ENCODE measurements at regions not wholly inside any gene's neighbourhood (a gene's known extent, or its start where the extent isn't known, plus 50 kb on each side); places are given as distances from the start of the nearest gene placed in this dataset.

DNA sequence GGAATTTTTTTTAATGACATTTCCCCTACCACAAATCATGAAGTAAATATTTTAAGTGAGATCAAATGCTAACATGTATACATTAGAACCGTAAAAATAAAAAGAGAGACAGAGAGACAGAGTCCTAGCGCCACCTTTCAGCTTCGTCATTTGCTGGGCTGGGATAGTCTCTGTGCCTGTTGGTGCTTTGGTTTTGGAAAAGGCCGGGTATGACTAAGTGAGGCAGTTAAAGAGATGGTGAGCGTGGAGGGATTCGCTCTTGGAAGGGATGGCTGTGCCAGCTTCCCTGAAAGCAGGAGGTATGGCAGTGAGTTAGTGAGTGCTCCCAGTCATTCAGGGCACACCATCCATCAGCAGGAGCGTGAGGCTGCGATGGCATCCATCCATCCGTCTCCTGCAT is 729.6 kb upstream of the WWC1 start:
- DNase-seq: no peak

DNA sequence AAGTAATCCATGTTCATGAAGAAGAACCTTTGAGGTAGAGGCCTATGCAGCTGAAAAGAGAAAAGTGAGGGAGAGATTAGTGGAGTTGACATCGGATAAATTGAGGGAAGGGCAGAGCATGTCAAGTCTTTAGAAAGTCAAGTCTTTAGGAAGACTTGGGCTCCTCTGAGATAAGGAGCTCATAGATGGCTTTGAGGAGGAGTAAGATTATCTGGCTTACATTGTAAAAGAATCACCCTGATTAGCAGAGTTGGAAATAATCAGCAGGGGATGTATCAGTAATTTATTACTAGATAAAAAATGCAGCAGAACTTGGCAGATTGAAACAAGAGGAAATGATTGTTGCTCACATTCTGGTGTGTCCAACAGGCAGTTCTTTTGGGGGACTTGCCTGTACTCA is 727.2 kb upstream of the WWC1 start:
- DNase-seq: no peak

- no peak for DNase-seq
Observed at GRCh38 chr5:167565189-167565954, 726.1 kb upstream of the WWC1 start.

- DNase-seq: no peak
Observed at GRCh38 chr5:167570431-167570830, 721.0 kb upstream of the WWC1 start.

DNA sequence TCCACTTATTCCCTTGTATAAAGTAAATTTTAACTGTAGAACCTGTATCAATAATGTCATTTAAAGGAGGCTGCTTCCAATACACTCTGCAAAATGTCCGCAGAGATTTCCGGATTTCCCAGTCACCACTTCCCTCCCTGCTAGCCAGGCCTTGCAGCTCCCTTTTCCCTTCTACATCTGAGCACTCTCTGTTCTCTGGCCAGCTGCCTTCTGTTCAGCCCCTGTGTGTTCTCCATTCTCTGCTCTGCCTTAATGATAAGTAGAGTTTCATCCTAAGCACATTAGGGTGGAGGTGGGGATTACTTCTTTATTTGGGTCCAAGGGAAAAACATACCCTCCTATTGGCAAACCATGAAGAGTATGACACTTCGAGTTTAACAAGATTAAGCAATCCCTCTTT is 719.6 kb upstream of the WWC1 start:
- no peak for DNase-seq

DNA sequence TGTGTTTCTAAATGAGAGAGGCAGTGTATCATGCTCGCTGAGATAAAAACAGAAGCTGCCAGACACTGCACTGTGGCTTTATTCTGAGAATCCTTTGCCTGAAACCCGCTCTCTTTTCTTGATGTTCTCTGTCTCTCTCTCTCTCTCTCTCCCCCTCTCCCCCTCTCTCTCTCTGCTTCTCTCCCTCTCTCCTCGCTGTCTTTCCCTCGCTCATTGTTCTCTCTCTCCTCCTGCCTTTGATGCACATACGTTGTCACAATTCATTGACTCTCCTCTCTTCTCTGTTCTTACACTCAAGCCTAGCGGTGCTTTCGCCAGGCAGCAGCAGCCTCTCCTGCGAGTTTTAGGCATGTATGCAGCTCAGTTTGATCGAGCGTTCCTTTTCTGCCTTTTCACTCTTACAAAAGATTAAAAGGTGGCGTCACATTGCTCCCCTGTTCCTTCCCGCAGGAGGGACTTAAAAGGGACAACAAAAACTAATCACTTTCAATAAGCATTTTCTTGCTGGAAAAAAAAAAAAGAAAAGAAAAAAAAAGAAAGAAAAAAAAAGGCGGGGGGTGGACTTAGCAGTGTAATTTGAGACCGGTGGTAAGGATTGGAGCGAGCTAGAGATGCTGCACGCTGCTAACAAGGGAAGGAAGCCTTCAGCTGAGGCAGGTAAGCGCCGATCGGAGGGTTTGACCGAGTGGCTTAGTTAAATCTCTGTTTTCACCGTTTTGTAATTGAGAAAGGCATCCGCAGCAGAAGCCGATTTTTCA is 717.9 kb upstream of the WWC1 start:
- peak; percentile 48 for DNase-seq

- DNase-seq: no peak
Observed at GRCh38 chr5:167574464-167574863, 717.0 kb upstream of the WWC1 start.

GRCh38 chr5:167575330-167575729 is 716.1 kb upstream of the WWC1 start:
- no peak for DNase-seq

DNA sequence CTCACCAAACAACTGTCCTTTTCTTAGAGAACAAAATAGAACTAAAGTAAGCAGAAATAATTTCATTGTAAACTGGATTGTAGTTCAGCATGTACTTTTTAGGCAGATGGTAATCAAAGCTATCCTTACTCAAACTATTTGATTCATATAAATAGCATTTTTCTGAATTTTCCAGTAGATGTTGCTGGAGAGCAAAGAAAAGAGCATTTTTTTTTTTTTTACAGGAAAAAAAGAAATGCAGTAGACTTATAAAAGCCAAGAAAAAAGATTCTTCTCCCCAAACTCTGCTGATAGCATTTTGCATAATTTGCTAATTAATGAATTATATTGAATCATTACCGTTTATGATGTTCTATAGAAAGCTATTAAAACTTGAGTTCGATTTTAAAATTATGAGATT is 715.3 kb upstream of the WWC1 start:
- no peak for DNase-seq

- no peak for DNase-seq
Observed at GRCh38 chr5:167576897-167577296, 714.5 kb upstream of the WWC1 start.

DNA sequence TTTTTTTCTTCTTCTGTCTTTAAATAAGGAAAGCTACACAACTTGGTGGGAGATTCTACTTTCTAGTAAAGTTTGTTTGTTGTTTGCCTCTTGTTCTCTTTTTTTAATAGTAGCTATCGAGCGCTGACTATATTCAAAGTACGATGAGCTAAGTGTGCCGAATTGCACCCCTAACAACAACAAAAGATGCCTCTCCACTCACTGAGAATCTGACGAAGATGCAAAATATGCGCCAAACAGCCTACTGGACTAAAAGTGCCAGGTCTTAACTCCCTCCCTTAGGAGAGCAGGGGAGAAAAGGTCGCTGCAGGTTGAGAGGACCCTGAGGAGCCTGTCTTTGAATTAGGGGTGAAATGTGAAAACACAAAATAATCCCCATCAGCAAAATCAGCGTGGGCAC is 713.8 kb upstream of the WWC1 start:
- no peak for DNase-seq

- DNase-seq: no peak
Observed at GRCh38 chr5:167578977-167579692, 712.3 kb upstream of the WWC1 start.

DNA sequence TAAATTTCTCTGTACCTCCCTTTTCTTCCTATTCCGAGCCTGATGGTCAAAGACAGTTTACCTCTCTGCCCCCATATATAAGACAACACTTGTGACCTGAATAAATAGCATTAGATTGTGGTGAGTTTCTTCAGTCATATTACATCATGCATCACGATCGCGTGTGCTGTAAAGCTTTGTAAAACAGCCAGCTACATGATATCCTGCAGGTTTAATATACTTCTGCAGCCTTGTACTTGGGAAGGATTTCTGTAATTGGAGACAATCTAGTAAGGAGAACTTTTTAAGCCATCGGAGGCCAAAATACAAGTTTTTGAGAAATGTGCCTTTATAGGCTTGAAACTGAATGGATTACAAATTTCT is 711.8 kb upstream of the WWC1 start:
- DNase-seq: no peak

GRCh38 chr5:167580608-167581007 is 710.8 kb upstream of the WWC1 start:
- DNase-seq: no peak

- no peak for DNase-seq
Observed at GRCh38 chr5:167582283-167582682, 709.2 kb upstream of the WWC1 start.

GRCh38 chr5:167582886-167583285 is 708.6 kb upstream of the WWC1 start:
- peak; percentile 19 for DNase-seq

- DNase-seq: no peak
Observed at GRCh38 chr5:167585184-167585583, 706.3 kb upstream of the WWC1 start.

DNA sequence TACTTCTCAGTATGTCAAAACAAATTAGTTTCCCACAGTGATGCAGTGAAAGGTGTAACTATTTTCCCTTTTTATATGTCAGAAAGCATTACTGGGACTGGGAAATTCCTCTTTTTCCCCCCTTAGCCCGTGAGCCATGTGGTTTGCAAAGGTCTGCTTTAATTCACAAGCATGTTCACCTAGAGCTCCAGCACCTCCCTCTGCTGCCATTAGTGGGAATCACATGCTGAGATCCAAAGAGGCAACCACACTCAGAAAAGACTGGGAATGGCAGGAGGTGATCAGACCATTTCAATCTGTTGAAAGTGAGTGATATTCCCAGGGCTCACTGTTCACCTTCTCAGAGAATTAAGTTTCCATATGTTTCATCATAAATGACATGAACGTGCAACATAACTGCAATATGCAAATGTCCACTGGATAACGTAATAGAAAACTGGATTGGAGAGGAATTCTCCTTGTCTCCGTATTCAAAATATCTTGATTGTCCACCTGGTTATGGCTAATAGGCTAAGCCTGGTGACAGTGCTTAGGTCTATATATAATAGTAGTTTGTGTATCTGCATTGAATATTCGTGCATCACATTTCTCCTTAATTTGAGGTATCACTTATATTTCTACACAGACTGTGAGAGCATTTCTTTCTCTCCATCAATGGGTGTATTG is 703.5 kb upstream of the WWC1 start:
- no peak for DNase-seq

GRCh38 chr5:167592114-167592513 is 699.3 kb upstream of the WWC1 start:
- DNase-seq: no peak

GRCh38 chr5:167593329-167594060 is 698.0 kb upstream of the WWC1 start:
- DNase-seq: no peak

DNA sequence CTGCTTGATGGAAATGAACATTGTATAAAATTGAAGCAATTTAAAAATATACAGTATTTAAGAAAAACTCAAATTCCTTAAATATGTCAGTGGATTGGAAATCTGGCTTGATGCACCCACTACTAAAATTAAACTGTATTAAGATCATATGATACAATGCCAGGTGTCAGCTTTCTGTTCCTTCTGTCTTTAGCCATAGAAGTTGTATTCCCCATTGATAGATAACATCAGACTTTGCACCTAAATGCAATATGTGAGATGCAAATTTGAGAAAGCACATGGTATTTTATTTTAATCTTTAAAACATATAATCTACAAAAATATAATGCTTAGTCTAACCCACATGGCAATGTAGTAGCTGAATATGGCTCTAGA is 697.4 kb upstream of the WWC1 start:
- DNase-seq: no peak

DNA sequence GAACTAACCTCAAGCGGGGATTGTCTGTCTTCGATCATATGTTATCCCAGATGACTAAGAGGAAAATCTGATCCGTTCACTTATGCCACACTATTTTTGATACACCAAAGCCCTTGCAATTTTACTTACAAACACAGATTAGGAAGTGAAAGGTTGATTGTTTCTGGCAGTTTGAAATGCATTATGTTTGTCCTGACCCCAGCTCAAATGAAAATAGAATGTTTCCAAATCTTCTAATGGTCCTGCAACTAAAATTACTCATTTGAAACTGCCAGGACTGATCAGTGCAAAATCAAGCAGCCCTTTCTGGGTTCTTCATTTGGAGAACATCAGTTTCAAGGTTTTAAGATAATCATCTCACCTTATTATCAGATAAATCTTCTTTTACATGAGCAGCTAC is 696.7 kb upstream of the WWC1 start:
- no peak for DNase-seq

DNA sequence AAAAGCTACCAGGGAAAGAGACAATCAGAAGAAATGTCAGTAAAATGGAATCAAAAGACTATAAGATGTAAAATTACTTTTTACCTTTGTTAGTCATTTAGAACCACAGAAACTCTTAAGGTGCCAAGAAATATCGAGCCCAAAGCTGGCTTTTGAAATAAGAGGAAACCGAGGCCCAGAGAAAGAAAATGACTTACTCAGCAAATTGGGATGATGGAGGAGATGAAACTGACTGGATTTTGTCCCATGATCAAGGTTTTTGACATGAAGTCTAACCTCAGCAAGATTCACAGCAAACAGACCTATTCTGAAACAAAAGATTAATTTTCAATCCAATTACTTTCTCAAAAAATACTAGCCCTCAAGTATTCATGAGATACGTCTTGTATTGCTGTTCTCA is 696.2 kb upstream of the WWC1 start:
- DNase-seq: no peak
